Psoas muscle (tissue), 7 donors: ENCODE measurements at regions not wholly inside any gene's neighbourhood (a gene's known extent, or its start where the extent isn't known, plus 50 kb on each side); places are given as distances from the start of the nearest gene placed in this dataset.

Source experiments
- ATAC-seq, 4 donors: fragments of 200-7000 bp; cut with Tn5 transposase; one replicate each; pipeline ENCODE4 v1.9.1; 2020; ENCODE audit warnings: moderate library complexity in 3 of 4, mild to moderate bottlenecking in 2 of 4
- DNase-seq, 2 donors: peaks; one replicate each; pipeline ENCODE4 v3.0.0-alpha.2; 2020
- H3K27ac ChIP-seq: fragments of 200-600 bp; one replicate; pipeline ENCODE4 v1.8.0; 2022
- H3K27me3 ChIP-seq, 3 donors: fragments of 200-600 bp in 1 of 3; one replicate each; pipeline versions ENCODE4 v1.6.1 to v1.8.0; 2013 to 2022; ENCODE audit warnings: low read length in 2 of 3, mild to moderate bottlenecking in 2 of 3, moderate library complexity in 1 of 3; ENCODE audit not compliant: insufficient read depth in 3 of 3
- H3K36me3 ChIP-seq, 2 donors: fragments of 200-600 bp in 1 of 2; one replicate each; pipeline versions ENCODE4 v1.6.1 to v1.8.0; 2013 to 2022; ENCODE audit warnings: low read depth in 1 of 2, mild to moderate bottlenecking in 1 of 2, moderate library complexity in 1 of 2; ENCODE audit not compliant: insufficient read depth in 1 of 2
- H3K4me1 ChIP-seq: fragments of 200-600 bp; one replicate; pipeline ENCODE4 v1.8.0; 2022
- H3K4me3 ChIP-seq: fragments of 200-600 bp; one replicate; pipeline ENCODE4 v1.8.0; 2022; ENCODE audit warnings: mild to moderate bottlenecking
- H3K9me3 ChIP-seq: fragments of 200-600 bp; one replicate; pipeline ENCODE4 v1.8.0; 2022
- WGBS, 3 donors: extraction: QIAGEN DNeasy Blood & Tissue Kit; methylation state at CpG; one replicate each; pipeline versions ENCODE4 v1.1.6 to v1.1.7; 2013; 5-methylcytosine and 5-hydroxymethylcytosine counted together
- intact Hi-C, 2 donors: fragments of 100-400 bp; cut with DNase I; formaldehyde crosslinking; loops; one replicate each; pipeline versions ENCODE4 v1.11.0 to v1.14.2; 2022
- TF ChIP-seq, protein P1 (sequence below): fragments of 200-600 bp; IDR thresholded peaks from one replicate; pipeline ENCODE4 v1.8.0; 2022; ENCODE audit warnings: antibody characterized with exemption
- donor health status: healthy with polysubstance abuse.
- donor health status: DM: no; HTN: no; CAD: no; lungs with moderate emphysema.
- donor health status: Bipolar disorder and iron deficiency.
- donor health status: healthy.
- donor health status: DM: yes; HTN: yes; CAD: no.
- donor health status: DM: no; HTN: no; CAD: no.
- donor health status: DM: yes; HTN: yes; CAD: no.

DNA sequence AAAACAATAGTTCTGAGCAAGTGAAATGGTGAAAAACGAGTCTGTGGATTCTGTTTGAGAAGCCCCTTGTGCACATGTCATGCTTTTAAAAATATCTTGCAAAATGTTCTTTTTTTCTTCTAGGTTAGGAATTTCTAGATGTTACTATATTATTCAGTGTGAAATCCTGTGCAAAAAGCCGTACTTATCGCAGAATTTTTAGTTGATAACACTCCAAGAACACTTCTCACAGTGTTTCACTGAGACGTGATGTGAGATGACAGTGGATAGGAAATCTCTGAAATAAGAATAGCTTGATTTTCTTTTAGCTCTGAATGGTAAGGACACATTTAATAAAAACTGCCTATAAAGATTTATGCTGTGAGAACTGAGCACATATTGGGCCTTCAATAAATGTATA, 234.5 kb downstream of the SNAPC1 start:
- H3K4me3 ChIP-seq = no peak overlapping the region
- H3K27me3 ChIP-seq = no peaks in the 10 kb centered on the region
- H3K27ac ChIP-seq = no peak overlapping the region
- ATAC-seq (no peak), DNase-seq (no peak)
- TF ChIP-seq, protein P1, sequence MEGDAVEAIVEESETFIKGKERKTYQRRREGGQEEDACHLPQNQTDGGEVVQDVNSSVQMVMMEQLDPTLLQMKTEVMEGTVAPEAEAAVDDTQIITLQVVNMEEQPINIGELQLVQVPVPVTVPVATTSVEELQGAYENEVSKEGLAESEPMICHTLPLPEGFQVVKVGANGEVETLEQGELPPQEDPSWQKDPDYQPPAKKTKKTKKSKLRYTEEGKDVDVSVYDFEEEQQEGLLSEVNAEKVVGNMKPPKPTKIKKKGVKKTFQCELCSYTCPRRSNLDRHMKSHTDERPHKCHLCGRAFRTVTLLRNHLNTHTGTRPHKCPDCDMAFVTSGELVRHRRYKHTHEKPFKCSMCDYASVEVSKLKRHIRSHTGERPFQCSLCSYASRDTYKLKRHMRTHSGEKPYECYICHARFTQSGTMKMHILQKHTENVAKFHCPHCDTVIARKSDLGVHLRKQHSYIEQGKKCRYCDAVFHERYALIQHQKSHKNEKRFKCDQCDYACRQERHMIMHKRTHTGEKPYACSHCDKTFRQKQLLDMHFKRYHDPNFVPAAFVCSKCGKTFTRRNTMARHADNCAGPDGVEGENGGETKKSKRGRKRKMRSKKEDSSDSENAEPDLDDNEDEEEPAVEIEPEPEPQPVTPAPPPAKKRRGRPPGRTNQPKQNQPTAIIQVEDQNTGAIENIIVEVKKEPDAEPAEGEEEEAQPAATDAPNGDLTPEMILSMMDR = no peak
- WGBS, 3 donors = 82% methylated on average over 4 of the region's 4 CpGs
- no peaks in the 10 kb centered on the region for H3K4me1 ChIP-seq
- intact Hi-C loops = no loop called here
- no peaks in the 10 kb centered on the region for H3K9me3 ChIP-seq
- no peaks in the 10 kb centered on the region for H3K36me3 ChIP-seq

DNA sequence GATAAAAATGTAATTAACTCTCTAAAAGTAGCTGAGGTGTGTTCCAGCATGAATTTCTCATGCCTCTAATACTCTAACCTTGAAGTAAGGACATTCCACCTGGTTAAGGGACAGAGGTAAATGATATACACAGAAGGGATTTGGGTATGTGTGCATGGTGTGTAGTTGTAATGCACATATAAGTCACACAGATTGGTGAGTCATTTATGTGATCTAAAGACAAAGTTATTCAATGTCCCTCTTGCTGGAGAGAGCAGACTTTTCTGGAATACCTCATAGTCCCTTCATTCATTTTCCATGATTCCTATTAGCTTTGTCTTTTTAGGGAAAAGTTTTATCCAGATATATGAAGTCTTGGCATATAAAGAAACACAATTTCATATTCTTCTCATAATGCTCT, 234.9 kb downstream of the SNAPC1 start:
- TF ChIP-seq, protein P1 = no peak

DNA sequence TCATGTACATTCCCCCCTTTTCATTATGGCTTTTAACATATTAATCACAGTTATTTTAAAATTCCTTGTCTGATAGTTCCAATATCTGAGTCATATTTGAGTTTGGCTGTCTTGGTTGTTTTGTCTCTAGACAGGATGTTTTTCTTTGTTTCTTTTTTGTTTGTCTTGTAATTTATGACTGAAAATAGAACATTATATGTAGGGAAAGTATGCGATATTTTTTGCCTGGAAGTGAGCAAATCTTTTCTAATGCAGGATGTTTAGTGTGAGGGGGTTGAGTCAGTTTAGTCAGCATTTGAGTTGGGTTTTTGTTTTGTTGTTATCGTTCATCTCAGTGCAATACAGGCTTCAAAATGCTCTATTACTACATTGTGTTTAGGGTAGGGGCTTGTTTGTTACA, 239.7 kb downstream of the SNAPC1 start:
- Histone ChIP-seq H3K27me3 (no peaks in the 10 kb centered on the region), H3K36me3 (no peaks in the 10 kb centered on the region), H3K4me3 (no peak overlapping the region), H3K9me3 (no peaks in the 10 kb centered on the region), H3K27ac (no peak overlapping the region), H3K4me1 (no peaks in the 10 kb centered on the region)
- TF ChIP-seq, protein P1 = no peak
- no peak for ATAC-seq
- WGBS, 3 donors = 77 to 80% (median 77%) methylated on average over 2 of the region's 2 CpGs
- intact Hi-C loops = no loop called here
- no peak for DNase-seq

More for the DNA sequence above, 234.9 kb downstream of the SNAPC1 start:
- H3K27me3 ChIP-seq = no peaks in the 10 kb centered on the region
- H3K4me1 ChIP-seq = no peaks in the 10 kb centered on the region
- no peak overlapping the region for H3K4me3 ChIP-seq
- H3K36me3 ChIP-seq = no peaks in the 10 kb centered on the region
- H3K27ac ChIP-seq = no peak overlapping the region
- ATAC-seq (no peak), DNase-seq (no peak)
- H3K9me3 ChIP-seq = no peaks in the 10 kb centered on the region
- intact Hi-C loops = no loop called here

DNA sequence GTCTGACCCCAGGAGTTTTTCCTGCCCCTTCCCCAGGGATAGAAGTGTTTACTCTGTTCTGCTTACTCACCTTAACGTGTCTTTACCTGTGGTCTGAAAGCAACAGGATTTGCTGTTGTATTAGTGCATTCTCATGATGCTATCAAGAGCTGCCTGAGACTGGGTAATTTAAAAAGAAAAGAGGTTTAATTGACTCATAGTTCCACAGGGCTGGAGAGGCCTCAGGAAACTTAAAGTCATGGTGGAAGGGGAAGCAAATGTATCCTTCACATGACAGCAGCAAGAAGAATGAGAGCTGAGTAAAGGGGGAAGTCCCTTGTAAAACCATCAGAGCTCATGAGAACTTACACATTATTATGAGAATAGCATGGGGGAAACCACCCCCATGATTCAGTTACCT, 240.4 kb downstream of the SNAPC1 start:
- WGBS, 3 donors = 57 to 71% (median 70%) methylated on average over 1 of the region's 1 CpG
- DNase-seq (no peak), ATAC-seq (no peak)
- intact Hi-C loops = no loop called here
- no peak overlapping the region for H3K27ac ChIP-seq
- H3K4me1 ChIP-seq = no peaks in the 10 kb centered on the region
- no peaks in the 10 kb centered on the region for H3K27me3 ChIP-seq
- H3K4me3 ChIP-seq = no peak overlapping the region
- TF ChIP-seq, protein P1 = no peak
- H3K9me3 ChIP-seq = no peaks in the 10 kb centered on the region
- no peaks in the 10 kb centered on the region for H3K36me3 ChIP-seq

DNA sequence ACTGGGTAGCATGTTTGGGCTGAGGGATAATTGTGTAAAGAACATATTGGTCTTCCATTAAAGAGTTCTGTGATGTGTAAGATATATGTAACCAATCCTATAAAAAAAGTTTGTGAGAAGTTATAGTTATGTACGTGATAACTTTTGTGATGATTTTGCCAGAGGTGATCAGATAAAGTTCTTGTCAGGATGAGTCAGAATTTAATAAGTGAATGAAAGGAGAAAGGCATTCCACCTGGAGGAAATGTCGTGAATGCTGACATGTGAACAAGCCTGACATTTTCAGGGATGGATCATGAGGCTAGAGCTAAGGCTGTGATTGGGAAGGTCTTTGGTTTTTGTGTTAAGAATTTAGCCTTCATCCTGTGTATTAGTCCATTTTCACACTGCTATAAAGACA, 241.5 kb downstream of the SNAPC1 start:
- H3K27me3 ChIP-seq = no peaks in the 10 kb centered on the region
- no peak overlapping the region for H3K4me3 ChIP-seq
- H3K9me3 ChIP-seq = no peaks in the 10 kb centered on the region
- DNase-seq = no peak
- intact Hi-C loops = no loop called here
- TF ChIP-seq, protein P1 = no peak
- H3K36me3 ChIP-seq = no peaks in the 10 kb centered on the region
- H3K4me1 ChIP-seq = no peaks in the 10 kb centered on the region
- WGBS, 3 donors = 38 to 61% (median 57%) methylated on average over 2 of the region's 2 CpGs
- H3K27ac ChIP-seq = no peak overlapping the region
- ATAC-seq = no peak
